H1 (cell line): ENCODE measurements at regions not wholly inside any gene's neighbourhood (a gene's known extent, or its start where the extent isn't known, plus 50 kb on each side); places are given as distances from the start of the nearest gene placed in this dataset.

Experiments
- CTCF ChIA-PET: fragments of 300-600 bp; sonication (Branson Sonifier 250); formaldehyde crosslinking; loops from one replicate; lab custom pipeline; 2021; ENCODE audit not compliant: partially characterized antibody; lab: Charles Lee
- POLR2A ChIA-PET: fragments of 300-600 bp; sonication (Branson Sonifier 250); formaldehyde crosslinking; loops from one replicate; lab custom pipeline; 2021; ENCODE audit warnings: inconsistent platforms; ENCODE audit not compliant: partially characterized antibody; lab: Charles Lee
- DNase-seq, 2 experiments: peaks; one replicate each; pipeline versions ENCODE4 v3.0.0 to v3.0.0-alpha.2; 2010 to 2022; ENCODE audit warnings: low spot score in 2 of 2, low read depth in 1 of 2, mixed read lengths in 1 of 2
- FAIRE-seq: peaks from 2 replicates; lab custom pipeline; 2011; peaks lifted over from hg19 to GRCh38; lab: Jason Lieb, UNC
- H2AFZ ChIP-seq: 2 replicates; pipeline ENCODE4 v1.8.1; 2012; ENCODE audit warnings: low read length, inconsistent platforms
- H2AK5ac ChIP-seq: 2 replicates; pipeline ENCODE4 v1.6.1; 2013; ENCODE audit warnings: low read depth, low read length
- H2BK120ac ChIP-seq: replicated peaks from 2 replicates; pipeline ENCODE3; 2013; ENCODE audit warnings: low read depth, low read length, inconsistent platforms
- H2BK12ac ChIP-seq: 2 replicates; pipeline ENCODE4 v1.6.1; 2013; ENCODE audit warnings: low read depth, low read length
- H2BK15ac ChIP-seq: 2 replicates; pipeline ENCODE4 v1.6.1; 2013; ENCODE audit warnings: low read length
- H2BK20ac ChIP-seq: 2 replicates; pipeline ENCODE4 v1.6.1; 2013; ENCODE audit warnings: low read length
- H2BK5ac ChIP-seq: 2 replicates; pipeline ENCODE4 v1.6.1; 2013; ENCODE audit warnings: low read depth, low read length
- H3K14ac ChIP-seq: 2 replicates; pipeline ENCODE4 v1.6.1; 2013; ENCODE audit warnings: inconsistent platforms; ENCODE audit not compliant: insufficient read length
- H3K18ac ChIP-seq: 2 replicates; pipeline ENCODE4 v1.6.1; 2013; ENCODE audit warnings: low read length; ENCODE audit errors: extremely low read depth
- H3K23ac ChIP-seq: 2 replicates; pipeline ENCODE4 v1.6.1; 2013; ENCODE audit warnings: inconsistent platforms; ENCODE audit not compliant: insufficient read length
- H3K23me2 ChIP-seq: 2 replicates; pipeline ENCODE4 v1.6.1; 2013; ENCODE audit warnings: low read depth, low read length
- H3K27ac ChIP-seq: 2 replicates; pipeline ENCODE4 v1.6.1; 2011; ENCODE audit warnings: low read depth, low read length, inconsistent platforms
- H3K27me3 ChIP-seq, 4 experiments: replicated peaks in 1 of 4; 1 replicate in 1 of 4; 2 replicates in 3 of 4; pipeline versions ENCODE4 v1.6.1 to v1.8.1; 2011 to 2013; ENCODE audit warnings: low read length in 3 of 4, mild to moderate bottlenecking in 3 of 4, inconsistent platforms in 2 of 4, mixed read lengths in 2 of 4, moderate library complexity in 1 of 4; ENCODE audit not compliant: control insufficient read depth in 3 of 4, insufficient read depth in 3 of 4; ENCODE audit errors: extremely low read depth in 1 of 4
- H3K36me3 ChIP-seq, 4 experiments: 2 replicates each; pipeline versions ENCODE4 v1.6.1 to v1.8.1; 2011 to 2013; ENCODE audit warnings: mild to moderate bottlenecking in 4 of 4, low read length in 3 of 4, moderate library complexity in 2 of 4, control low read depth in 1 of 4, inconsistent platforms in 1 of 4; ENCODE audit not compliant: insufficient read depth in 4 of 4, control insufficient read depth in 2 of 4
- H3K4ac ChIP-seq: replicated peaks from 2 replicates; pipeline ENCODE3; 2013; ENCODE audit warnings: low read length, low read depth, mixed read lengths, inconsistent platforms; ENCODE audit not compliant: insufficient read length
- H3K4me1 ChIP-seq, 4 experiments: replicated peaks in 1 of 4; 1 replicate in 1 of 4; 2 replicates in 3 of 4; pipeline versions ENCODE4 v1.6.1 to v1.8.1; 2011 to 2013; ENCODE audit warnings: low read length in 3 of 4, inconsistent platforms in 2 of 4, mixed read lengths in 1 of 4; ENCODE audit not compliant: insufficient read depth in 4 of 4, control insufficient read depth in 3 of 4
- H3K4me2 ChIP-seq, 2 experiments: 2 replicates each; pipeline versions ENCODE4 v1.6.1 to v1.8.1; 2011 to 2013; ENCODE audit warnings: low read depth in 2 of 2, low read length in 2 of 2, control low read depth in 1 of 2, inconsistent platforms in 1 of 2, mild to moderate bottlenecking in 1 of 2; ENCODE audit not compliant: insufficient read depth in 1 of 2
- H3K4me3 ChIP-seq, 4 experiments: fragments of 200-600, 300-600 bp in 1 of 4; sonication (generic), shearing (Covaris generic), sonication (Bioruptor Twin) in 1 of 4; 2 replicates each; pipeline versions ENCODE4 v1.5.1 to v1.8.1; 2011 to 2016; ENCODE audit warnings: low read length in 4 of 4, low read depth in 3 of 4, control low read depth in 2 of 4, inconsistent platforms in 2 of 4, mild to moderate bottlenecking in 2 of 4, mixed read lengths in 1 of 4, moderate library complexity in 1 of 4; ENCODE audit not compliant: insufficient read depth in 2 of 4; ENCODE audit errors: extremely low read depth in 1 of 4
- H3K56ac ChIP-seq: replicated peaks from 2 replicates; pipeline ENCODE3; 2013; ENCODE audit warnings: low read depth, mild to moderate bottlenecking, mixed read lengths, low read length, inconsistent platforms; ENCODE audit not compliant: insufficient read length
- H3K79me1 ChIP-seq: 2 replicates; pipeline ENCODE4 v1.6.1; 2013; ENCODE audit warnings: low read depth, low read length, control low read depth
- H3K79me2 ChIP-seq, 2 experiments: 2 replicates each; pipeline versions ENCODE4 v1.6.1 to v1.8.1; 2012 to 2013; ENCODE audit warnings: low read length in 2 of 2, mild to moderate bottlenecking in 2 of 2, inconsistent platforms in 1 of 2; ENCODE audit not compliant: insufficient read depth in 2 of 2, control insufficient read depth in 1 of 2
- H3K9ac ChIP-seq, 4 experiments: replicated peaks in 1 of 4; 1 replicate in 1 of 4; 2 replicates in 3 of 4; pipeline versions ENCODE4 v1.6.1 to v1.8.1; 2011 to 2013; ENCODE audit warnings: low read depth in 3 of 4, low read length in 3 of 4, control low read depth in 2 of 4, mild to moderate bottlenecking in 2 of 4, moderate library complexity in 2 of 4, inconsistent platforms in 1 of 4; ENCODE audit errors: extremely low read depth in 1 of 4
- H3K9me3 ChIP-seq, 2 experiments: 2 replicates each; pipeline versions ENCODE4 v1.6.1 to v1.8.1; 2012 to 2013; ENCODE audit warnings: mild to moderate bottlenecking in 2 of 2, moderate library complexity in 2 of 2, control low read depth in 1 of 2, inconsistent platforms in 1 of 2, low read depth in 1 of 2, low read length in 1 of 2, mixed read lengths in 1 of 2; ENCODE audit not compliant: insufficient read depth in 2 of 2
- H4K20me1 ChIP-seq, 2 experiments: replicated peaks in 1 of 2; 2 replicates each; pipeline versions ENCODE3 to v1.8.1; 2011 to 2013; ENCODE audit warnings: inconsistent platforms in 2 of 2, low read length in 2 of 2, mild to moderate bottlenecking in 1 of 2; ENCODE audit not compliant: insufficient read depth in 2 of 2, control insufficient read depth in 1 of 2
- H4K5ac ChIP-seq: 2 replicates; pipeline ENCODE4 v1.6.1; 2013; ENCODE audit warnings: low read length, low read depth, mixed read lengths, inconsistent platforms; ENCODE audit not compliant: insufficient read length
- H4K8ac ChIP-seq: 2 replicates; pipeline ENCODE4 v1.8.0; 2013; ENCODE audit warnings: mild to moderate bottlenecking, moderate library complexity, low read length, inconsistent platforms; ENCODE audit not compliant: insufficient read depth; ENCODE audit errors: extremely low read depth
- H4K91ac ChIP-seq: replicated peaks from 2 replicates; pipeline ENCODE3; 2013; ENCODE audit warnings: low read length, mixed read lengths, inconsistent platforms; ENCODE audit not compliant: insufficient read length
- EGR1 ChIP-seq: IDR thresholded peaks from 2 replicates; pipeline ENCODE4 v1.6.1; 2011; ENCODE audit warnings: low read depth, low read length, borderline replicate concordance
- HDAC2 ChIP-seq, 2 experiments: fragments of 300-600 bp in 1 of 2; sonication (generic) in 1 of 2; IDR thresholded peaks; 2 replicates each; pipeline ENCODE4 v1.6.1; 2011 to 2012; ENCODE audit warnings: low read depth in 2 of 2, low read length in 2 of 2, mild to moderate bottlenecking in 2 of 2, moderate library complexity in 2 of 2, borderline replicate concordance in 1 of 2, inconsistent platforms in 1 of 2
- POLR2AphosphoS5 ChIP-seq: IDR thresholded peaks from 2 replicates; pipeline ENCODE4 v1.6.1; 2011; ENCODE audit warnings: low read depth, low read length
- RAD21 ChIP-seq, 2 experiments: IDR thresholded peaks in 1 of 2; conservative IDR thresholded peaks in 1 of 2; 2 replicates each; pipeline ENCODE4 v1.6.1; 2011; ENCODE audit warnings: low read depth in 2 of 2, low read length in 2 of 2, improper control_type of control experiment in 1 of 2, inconsistent platforms in 1 of 2, mild to moderate bottlenecking in 1 of 2, moderate library complexity in 1 of 2
- TAF7 ChIP-seq: optimal IDR thresholded peaks from 2 replicates; pipeline ENCODE3; 2011; ENCODE audit warnings: low read depth, mild to moderate bottlenecking, inconsistent platforms, low read length, moderate library complexity, borderline replicate concordance
- WGBS, 2 experiments: shearing (Covaris generic) in 1 of 2; methylation state at CpG; one replicate each; pipeline versions ENCODE4 v1.1.6 to v1.1.7; 2013 to 2015; ENCODE audit warnings: low lambda C conversion rate in 2 of 2, mixed read lengths in 2 of 2, inconsistent platforms in 1 of 2, low coverage in 1 of 2, missing lambda C conversion rate in 1 of 2; ENCODE audit not compliant: insufficient replicate concordance in 2 of 2, insufficient coverage in 1 of 2, insufficient read length in 1 of 2; ENCODE audit errors: extremely low coverage in 1 of 2, missing lambda C conversion rate in 1 of 2; 5-methylcytosine and 5-hydroxymethylcytosine counted together
- TF ChIP-seq, protein P1 (sequence below), 3 experiments: IDR thresholded peaks; 1 replicate in 2 of 3; 2 replicates in 1 of 3; pipeline versions ENCODE4 v1.5.1 to v1.6.1; 2011; ENCODE audit warnings: low read length in 3 of 3, mild to moderate bottlenecking in 3 of 3, inconsistent platforms in 2 of 3, low read depth in 1 of 3, moderate library complexity in 1 of 3; ENCODE audit not compliant: insufficient read depth in 1 of 3; ENCODE audit errors: control extremely low read depth in 1 of 3

DNA sequence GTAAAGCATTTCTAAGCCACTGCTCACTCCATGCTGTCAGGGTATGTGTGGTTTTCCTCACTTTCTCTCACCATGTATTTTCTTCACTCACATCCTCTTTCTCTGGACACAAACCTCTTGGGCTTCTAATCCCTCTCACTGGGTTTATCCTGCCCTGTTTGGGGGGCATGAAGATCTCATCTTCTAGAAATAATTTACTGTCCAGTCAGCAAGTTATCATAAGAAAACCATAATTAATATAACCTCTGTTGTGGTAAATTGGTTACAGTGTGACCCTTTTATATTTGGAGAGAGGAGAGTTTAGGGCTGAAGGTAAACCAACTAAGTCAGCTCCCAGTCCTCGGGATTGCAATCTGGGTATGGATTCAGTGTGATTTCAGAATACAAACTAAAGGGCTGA lies 213.8 kb upstream of the PROX1 start:
- no peak overlapping the region for H3K4me3 ChIP-seq
- H3K4ac ChIP-seq = no peak overlapping the region
- no peak overlapping the region for H2BK20ac ChIP-seq
- H3K79me2 ChIP-seq = no peaks in the 10 kb centered on the region
- CTCF ChIA-PET = no interaction called here
- H3K23me2 ChIP-seq = no peaks in the 10 kb centered on the region
- no peak overlapping the region for H2BK12ac ChIP-seq
- H2BK15ac ChIP-seq = no peak overlapping the region
- 100% methylated on average over 1 of the region's 1 CpG; no CpG with 5 or more reads in 1 of the 2 experiments for WGBS, 2 experiments
- no peaks in the 10 kb centered on the region for H3K79me1 ChIP-seq
- no peak overlapping the region for H2BK120ac ChIP-seq
- no peak overlapping the region for H2BK5ac ChIP-seq
- H3K14ac ChIP-seq = no peak overlapping the region
- no peak for DNase-seq
- H4K91ac ChIP-seq = no peak overlapping the region
- no peak overlapping the region for H2AK5ac ChIP-seq
- no peak overlapping the region for H3K56ac ChIP-seq
- FAIRE-seq = no peak
- H3K4me2 ChIP-seq = no peak overlapping the region
- H2AFZ ChIP-seq = no peak overlapping the region
- H3K27ac ChIP-seq = no peak overlapping the region
- no peak overlapping the region for H4K5ac ChIP-seq
- TF ChIP-seq TAF7 (no peak), POLR2AphosphoS5 (no peak), EGR1 (no peak), RAD21 (IDR thresholded peaks at IDR 0.05 in 1 of 2, conservative IDR thresholded peaks at IDR 0.05 in 1 of 2; ENCODE audit: low read depth in 2 of 2, low read length in 2 of 2) (no peak), HDAC2 (IDR thresholded peaks at IDR 0.05; ENCODE audit: borderline replicate concordance in 1 of 2, low read depth in 2 of 2, low read length in 2 of 2) (no peak)
- TF ChIP-seq, protein P1, sequence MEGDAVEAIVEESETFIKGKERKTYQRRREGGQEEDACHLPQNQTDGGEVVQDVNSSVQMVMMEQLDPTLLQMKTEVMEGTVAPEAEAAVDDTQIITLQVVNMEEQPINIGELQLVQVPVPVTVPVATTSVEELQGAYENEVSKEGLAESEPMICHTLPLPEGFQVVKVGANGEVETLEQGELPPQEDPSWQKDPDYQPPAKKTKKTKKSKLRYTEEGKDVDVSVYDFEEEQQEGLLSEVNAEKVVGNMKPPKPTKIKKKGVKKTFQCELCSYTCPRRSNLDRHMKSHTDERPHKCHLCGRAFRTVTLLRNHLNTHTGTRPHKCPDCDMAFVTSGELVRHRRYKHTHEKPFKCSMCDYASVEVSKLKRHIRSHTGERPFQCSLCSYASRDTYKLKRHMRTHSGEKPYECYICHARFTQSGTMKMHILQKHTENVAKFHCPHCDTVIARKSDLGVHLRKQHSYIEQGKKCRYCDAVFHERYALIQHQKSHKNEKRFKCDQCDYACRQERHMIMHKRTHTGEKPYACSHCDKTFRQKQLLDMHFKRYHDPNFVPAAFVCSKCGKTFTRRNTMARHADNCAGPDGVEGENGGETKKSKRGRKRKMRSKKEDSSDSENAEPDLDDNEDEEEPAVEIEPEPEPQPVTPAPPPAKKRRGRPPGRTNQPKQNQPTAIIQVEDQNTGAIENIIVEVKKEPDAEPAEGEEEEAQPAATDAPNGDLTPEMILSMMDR (IDR thresholded peaks at IDR 0.05; ENCODE audit: control extremely low read depth in 1 of 3, insufficient read depth in 1 of 3, low read depth in 1 of 3, low read length in 3 of 3) = no peak
- no peak overlapping the region for H3K9ac ChIP-seq
- no peaks in the 10 kb centered on the region for H3K9me3 ChIP-seq
- H3K18ac ChIP-seq = no peak overlapping the region
- H3K36me3 ChIP-seq = no peaks in the 10 kb centered on the region
- POLR2A ChIA-PET = no interaction called here
- peaks cover 0 to 4% (median 0%) of the 10 kb centered on the region in 4 experiments; a peak in 1 of 7 replicates for H3K4me1 ChIP-seq
- H3K27me3 ChIP-seq = no peaks in the 10 kb centered on the region
- H4K8ac ChIP-seq = no peak overlapping the region
- H4K20me1 ChIP-seq = no peaks in the 10 kb centered on the region
- H3K23ac ChIP-seq = no peak overlapping the region
